ENCODE measurements at regions not wholly inside any gene's neighbourhood (a gene's known extent, or its start where the extent isn't known, plus 50 kb on each side); places are given as distances from the start of the nearest gene placed in this dataset.
"Not testable (repeated sequence)": the region's sequence is repeated elsewhere in the genome, so short reads cannot be mapped to it uniquely, and the experiment has no call there.

GRCh38 chr16:86349338-86349900, 160.9 kb upstream of the FOXF1 start:
- no CpG with 5 or more reads among the region's 5 CpGs for WGBS, 2 donors (ENCODE audit: extremely low coverage in 2 of 2, insufficient read length in 2 of 2, insufficient replicate concordance in 1 of 2)
- Histone ChIP-seq H3K9me3 (replicated peaks in 1 of 2; ENCODE audit: control insufficient read depth in 2 of 2, insufficient read depth in 1 of 2, low read depth in 1 of 2, low read length in 2 of 2) (no peaks in the 10 kb centered on the region), H2BK5ac (ENCODE audit: low read length) (no peak overlapping the region), H3K23ac (ENCODE audit: low read depth, low read length, poor library complexity) (no peak overlapping the region), H4K91ac (ENCODE audit: low read depth, low read length, poor library complexity) (no peak overlapping the region), H2AK5ac (ENCODE audit: low read depth, low read length) (no peak overlapping the region), H2BK12ac (ENCODE audit: low read length) (no peak overlapping the region), H3K4me2 (ENCODE audit: insufficient read depth, low read length, poor library complexity, severe bottlenecking) (no peak overlapping the region), H3K36me3 (replicated peaks in 1 of 2; ENCODE audit: control insufficient read depth in 2 of 2, insufficient read depth in 2 of 2, low read length in 2 of 2) (no peaks in the 10 kb centered on the region), H3K9ac (ENCODE audit: low read depth, low read length, poor library complexity) (no peak overlapping the region), H3K4me3 (ENCODE audit: low read length in 2 of 2) (no peak overlapping the region), H3K4ac (ENCODE audit: low read length) (no peak overlapping the region), H4K8ac (ENCODE audit: low read depth, low read length) (no peak overlapping the region), H2BK15ac (ENCODE audit: low read length) (no peak overlapping the region), H3K14ac (ENCODE audit: low read length) (no peak overlapping the region), H3K27ac (replicated peaks; ENCODE audit: low read length) (no peak overlapping the region), H2AFZ (ENCODE audit: low read length) (no peak overlapping the region), H3K27me3 (ENCODE audit: control insufficient read depth in 3 of 3, insufficient read depth in 3 of 3, low read depth in 1 of 3, low read length in 3 of 3) (peaks cover 0 to 26% (median 0%) of the 10 kb centered on the region in 3 experiments), H3K4me1 (ENCODE audit: control insufficient read depth in 2 of 2, insufficient read depth in 1 of 2, low read depth in 1 of 2, low read length in 2 of 2) (no peaks in the 10 kb centered on the region), H2BK120ac (ENCODE audit: low read depth, low read length) (no peak overlapping the region), H3K18ac (ENCODE audit: low read length) (no peak overlapping the region), H3K79me1 (ENCODE audit: low read depth, low read length) (no peaks in the 10 kb centered on the region)
- no peak for DNase-seq (ENCODE audit: low spot score)

DNA sequence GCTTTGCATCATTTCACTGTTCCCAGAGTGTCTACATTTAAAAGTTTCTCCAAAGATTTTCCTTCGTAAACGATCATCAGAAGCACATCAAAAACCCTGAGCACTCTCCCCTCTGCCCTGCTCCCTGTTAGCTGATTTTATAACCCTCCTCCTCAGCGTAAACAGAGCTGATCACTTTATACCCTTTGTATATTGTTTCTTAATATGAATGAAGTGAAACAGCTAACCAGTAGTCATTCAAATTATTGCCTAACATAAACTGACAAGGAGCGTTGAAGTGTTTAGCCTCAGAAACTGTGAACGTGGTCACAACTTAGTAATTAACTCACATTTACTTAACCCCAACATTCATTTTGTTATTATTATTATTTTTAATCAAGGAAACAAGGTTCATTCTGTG, 160.0 kb upstream of the FOXF1 start:
- no peak overlapping the region for H3K27ac ChIP-seq (replicated peaks; ENCODE audit: low read length)
- H3K14ac ChIP-seq (ENCODE audit: low read length) = no peak overlapping the region
- no peak overlapping the region for H2AK5ac ChIP-seq (ENCODE audit: low read depth, low read length)
- H2BK12ac ChIP-seq (ENCODE audit: low read length) = no peak overlapping the region
- no peaks in the 10 kb centered on the region for H3K36me3 ChIP-seq (replicated peaks in 1 of 2; ENCODE audit: control insufficient read depth in 2 of 2, insufficient read depth in 2 of 2, low read length in 2 of 2)
- no peak overlapping the region for H2BK5ac ChIP-seq (ENCODE audit: low read length)
- no peak overlapping the region for H4K91ac ChIP-seq (ENCODE audit: low read depth, low read length, poor library complexity)
- H3K79me1 ChIP-seq (ENCODE audit: low read depth, low read length) = no peaks in the 10 kb centered on the region
- H3K27me3 ChIP-seq (ENCODE audit: control insufficient read depth in 3 of 3, insufficient read depth in 3 of 3, low read depth in 1 of 3, low read length in 3 of 3) = peaks cover 0 to 21% (median 0%) of the 10 kb centered on the region in 3 experiments
- no peak overlapping the region for H3K4me3 ChIP-seq (ENCODE audit: low read length in 2 of 2)
- H3K23ac ChIP-seq (ENCODE audit: low read depth, low read length, poor library complexity) = no peak overlapping the region
- H3K4ac ChIP-seq (ENCODE audit: low read length) = no peak overlapping the region
- H2BK15ac ChIP-seq (ENCODE audit: low read length) = no peak overlapping the region
- H2BK120ac ChIP-seq (ENCODE audit: low read depth, low read length) = no peak overlapping the region
- no peak overlapping the region for H3K9ac ChIP-seq (ENCODE audit: low read depth, low read length, poor library complexity)
- H3K4me1 ChIP-seq (ENCODE audit: control insufficient read depth in 2 of 2, insufficient read depth in 1 of 2, low read depth in 1 of 2, low read length in 2 of 2) = no peaks in the 10 kb centered on the region
- no peak overlapping the region for H3K18ac ChIP-seq (ENCODE audit: low read length)
- no peak overlapping the region for H3K4me2 ChIP-seq (ENCODE audit: insufficient read depth, low read length, poor library complexity, severe bottlenecking)
- WGBS, 2 donors (ENCODE audit: extremely low coverage in 2 of 2, insufficient read length in 2 of 2, insufficient replicate concordance in 1 of 2) = no CpG with 5 or more reads among the region's 5 CpGs
- H3K9me3 ChIP-seq (replicated peaks in 1 of 2; ENCODE audit: control insufficient read depth in 2 of 2, insufficient read depth in 1 of 2, low read depth in 1 of 2, low read length in 2 of 2) = no peaks in the 10 kb centered on the region
- H4K8ac ChIP-seq (ENCODE audit: low read depth, low read length) = no peak overlapping the region
- H2AFZ ChIP-seq (ENCODE audit: low read length) = no peak overlapping the region
- no peak for DNase-seq (ENCODE audit: low spot score)

DNA sequence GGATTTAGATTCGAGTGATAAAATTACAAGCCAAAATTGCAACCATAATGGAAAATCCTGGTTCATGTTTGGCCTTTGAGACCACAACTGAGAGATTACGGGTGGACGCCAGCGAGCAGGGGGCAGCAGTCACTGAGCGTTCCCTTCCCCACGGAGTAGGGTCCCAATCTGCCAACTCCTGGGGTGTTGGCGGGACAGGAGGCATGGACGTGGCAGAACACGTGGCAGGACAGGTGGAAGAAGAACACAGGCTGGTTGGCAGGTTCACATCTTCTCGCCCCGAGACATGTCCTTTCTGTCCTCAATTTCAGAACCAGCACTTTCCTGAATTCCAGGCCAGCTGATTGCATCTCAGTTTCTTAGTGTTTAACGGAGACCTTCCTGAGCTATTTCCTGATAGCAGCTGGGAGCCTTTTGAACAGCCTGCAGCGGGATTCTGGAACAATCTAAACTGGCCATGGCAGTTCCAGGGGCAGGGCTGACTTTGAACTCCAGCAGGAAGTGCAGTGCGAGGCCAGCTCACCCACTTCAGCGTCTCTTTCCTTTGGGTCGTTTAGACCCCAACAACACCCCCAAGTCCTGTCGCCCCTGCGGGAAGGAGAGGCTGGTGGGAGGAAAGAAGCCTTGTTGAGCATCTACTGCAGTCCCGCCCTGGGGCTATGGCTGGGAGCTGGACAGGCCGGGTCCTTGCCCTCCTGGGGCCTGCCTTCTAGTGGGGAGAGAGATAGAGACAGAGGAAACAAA, 159.1 kb upstream of the FOXF1 start:
- Histone ChIP-seq H2BK15ac (ENCODE audit: low read length) (no peak overlapping the region), H3K14ac (ENCODE audit: low read length) (no peak overlapping the region), H3K79me1 (ENCODE audit: low read depth, low read length) (no peaks in the 10 kb centered on the region), H3K9me3 (replicated peaks in 1 of 2; ENCODE audit: control insufficient read depth in 2 of 2, insufficient read depth in 1 of 2, low read depth in 1 of 2, low read length in 2 of 2) (peaks cover 0 to 3% of the 10 kb centered on the region in 2 donors), H3K4me2 (ENCODE audit: insufficient read depth, low read length, poor library complexity, severe bottlenecking) (no peak overlapping the region), H3K4ac (ENCODE audit: low read length) (no peak overlapping the region), H4K91ac (ENCODE audit: low read depth, low read length, poor library complexity) (no peak overlapping the region), H3K18ac (ENCODE audit: low read length) (no peak overlapping the region), H4K8ac (ENCODE audit: low read depth, low read length) (no peak overlapping the region), H3K36me3 (replicated peaks in 1 of 2; ENCODE audit: control insufficient read depth in 2 of 2, insufficient read depth in 2 of 2, low read length in 2 of 2) (no peaks in the 10 kb centered on the region), H3K9ac (ENCODE audit: low read depth, low read length, poor library complexity) (no peak overlapping the region), H2BK12ac (ENCODE audit: low read length) (no peak overlapping the region), H2BK120ac (ENCODE audit: low read depth, low read length) (no peak overlapping the region), H2AK5ac (ENCODE audit: low read depth, low read length) (no peak overlapping the region), H3K27ac (replicated peaks; ENCODE audit: low read length) (no peak overlapping the region), H3K4me1 (ENCODE audit: control insufficient read depth in 2 of 2, insufficient read depth in 1 of 2, low read depth in 1 of 2, low read length in 2 of 2) (no peaks in the 10 kb centered on the region), H3K4me3 (ENCODE audit: low read length in 2 of 2) (no peak overlapping the region), H2BK5ac (ENCODE audit: low read length) (no peak overlapping the region), H2AFZ (ENCODE audit: low read length) (no peak overlapping the region), H3K23ac (ENCODE audit: low read depth, low read length, poor library complexity) (no peak overlapping the region), H3K27me3 (ENCODE audit: control insufficient read depth in 3 of 3, insufficient read depth in 3 of 3, low read depth in 1 of 3, low read length in 3 of 3) (peaks cover 0 to 21% (median 0%) of the 10 kb centered on the region in 3 experiments)
- no peak for DNase-seq (ENCODE audit: low spot score)
- no CpG with 5 or more reads among the region's 20 CpGs for WGBS, 2 donors (ENCODE audit: extremely low coverage in 2 of 2, insufficient read length in 2 of 2, insufficient replicate concordance in 1 of 2)

DNA sequence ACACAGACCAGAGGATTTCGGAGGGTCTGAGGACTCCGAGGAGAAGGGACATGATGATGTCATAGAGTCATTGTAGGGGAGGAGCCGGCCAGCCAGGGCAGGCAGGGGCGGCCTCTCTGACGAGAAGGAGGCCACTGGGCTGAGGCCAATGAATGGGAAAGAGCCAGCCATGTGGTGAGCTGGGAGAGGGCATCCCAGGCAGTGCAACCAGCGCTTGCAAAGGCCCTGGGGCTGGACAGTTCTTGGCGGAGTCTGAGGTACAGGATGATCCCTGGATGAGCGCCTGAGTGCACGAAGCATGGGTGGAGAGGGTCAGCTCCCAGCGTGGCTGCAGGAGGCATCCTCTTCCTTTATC, 158.6 kb upstream of the FOXF1 start:
- H2BK5ac ChIP-seq (ENCODE audit: low read length); H2BK15ac ChIP-seq (ENCODE audit: low read length); H4K91ac ChIP-seq (ENCODE audit: low read depth, low read length, poor library complexity); H2AFZ ChIP-seq (ENCODE audit: low read length); H2BK12ac ChIP-seq (ENCODE audit: low read length); H3K79me1 ChIP-seq (ENCODE audit: low read depth, low read length); H3K4me3 ChIP-seq (ENCODE audit: low read length in 2 of 2); H3K23ac ChIP-seq (ENCODE audit: low read depth, low read length, poor library complexity); H2AK5ac ChIP-seq (ENCODE audit: low read depth, low read length); H3K9ac ChIP-seq (ENCODE audit: low read depth, low read length, poor library complexity); H3K14ac ChIP-seq (ENCODE audit: low read length); H3K36me3 ChIP-seq (replicated peaks in 1 of 2; ENCODE audit: control insufficient read depth in 2 of 2, insufficient read depth in 2 of 2, low read length in 2 of 2); H3K18ac ChIP-seq (ENCODE audit: low read length); H3K9me3 ChIP-seq (replicated peaks in 1 of 2; ENCODE audit: control insufficient read depth in 2 of 2, insufficient read depth in 1 of 2, low read depth in 1 of 2, low read length in 2 of 2); H3K4me1 ChIP-seq (ENCODE audit: control insufficient read depth in 2 of 2, insufficient read depth in 1 of 2, low read depth in 1 of 2, low read length in 2 of 2); H4K8ac ChIP-seq (ENCODE audit: low read depth, low read length); DNase-seq (ENCODE audit: low spot score); H3K4me2 ChIP-seq (ENCODE audit: insufficient read depth, low read length, poor library complexity, severe bottlenecking); H3K4ac ChIP-seq (ENCODE audit: low read length); H3K27ac ChIP-seq (replicated peaks; ENCODE audit: low read length); H2BK120ac ChIP-seq (ENCODE audit: low read depth, low read length): not testable (repeated sequence)
- WGBS, 2 donors (ENCODE audit: extremely low coverage in 2 of 2, insufficient read length in 2 of 2, insufficient replicate concordance in 1 of 2) = no CpG with 5 or more reads among the region's 10 CpGs
- H3K27me3 ChIP-seq (ENCODE audit: control insufficient read depth in 3 of 3, insufficient read depth in 3 of 3, low read depth in 1 of 3, low read length in 3 of 3) = peaks cover 0 to 21% (median 0%) of the 10 kb centered on the region in 3 experiments
